NK-92 treated with Interleukin-12 subunit alpha and Interleukin-12 subunit beta, amount 100 ng/mL, for 24 hours (cell line): ENCODE measurements at regions not wholly inside any gene's neighbourhood (a gene's known extent, or its start where the extent isn't known, plus 50 kb on each side); places are given as distances from the start of the nearest gene placed in this dataset.
A peak's percentile ranks its signal among the peaks of the same experiment; 100 is the strongest.
"Not testable (repeated sequence)": the region's sequence is repeated elsewhere in the genome, so short reads cannot be mapped to it uniquely, and the experiment has no call there.

ENCODE experiments used
- DNase-seq: peaks from one replicate; lab custom pipeline; 2025; lab: John Stamatoyannopoulos, UW

- no peak for DNase-seq
These were observed 81.1 kb downstream of the ARL6IP4 start for GRCh38 chr12:123061441-123062205.

DNA sequence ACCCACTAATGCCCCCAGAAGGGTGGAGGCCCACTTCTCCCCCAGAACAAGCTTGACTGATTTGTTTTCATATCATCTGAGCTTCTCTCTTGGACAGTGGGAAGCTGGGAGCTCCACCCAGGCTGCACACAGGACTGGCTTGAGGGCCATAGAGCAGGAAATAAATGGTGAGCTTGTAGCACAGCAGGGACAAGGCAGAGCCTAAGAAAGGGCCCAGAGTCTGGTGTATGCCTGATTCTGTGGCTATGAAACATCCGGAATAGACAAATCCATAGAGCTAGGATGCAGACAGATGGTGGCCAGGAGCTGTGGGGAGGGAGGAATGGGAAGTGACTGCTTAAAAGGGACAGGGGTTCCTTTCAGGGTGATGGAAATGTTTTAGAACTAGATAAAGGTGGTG lies 79.0 kb downstream of the ARL6IP4 start:
- no peak for DNase-seq

GRCh38 chr12:123058980-123059379 lies 78.5 kb downstream of the ARL6IP4 start:
- no peak for DNase-seq

DNA sequence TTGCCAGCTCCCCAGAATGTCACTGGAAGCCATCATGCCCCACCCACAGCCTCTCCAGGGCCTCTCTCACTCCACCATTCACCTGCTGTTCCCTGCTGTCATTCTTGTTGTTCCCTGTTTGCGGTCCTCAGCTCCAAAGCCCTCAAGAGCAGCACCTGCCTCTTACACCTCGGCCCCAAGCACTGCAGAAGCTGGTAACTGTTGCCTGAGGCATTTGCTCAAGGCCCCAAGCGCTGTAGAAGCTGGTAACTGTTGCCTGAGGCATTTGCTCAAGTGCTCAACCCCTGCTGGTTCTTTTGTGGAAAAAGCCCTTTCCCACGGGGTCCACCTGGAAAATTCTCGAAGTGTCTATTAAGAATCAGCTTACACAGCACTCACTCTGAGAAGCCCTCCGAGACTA lies 78.0 kb downstream of the ARL6IP4 start:
- DNase-seq = no peak

GRCh38 chr12:123057513-123058265 lies 77.2 kb downstream of the ARL6IP4 start:
- DNase-seq = no peak

- DNase-seq = no peak
These were observed 76.2 kb downstream of the ARL6IP4 start for GRCh38 chr12:123056709-123057108.

- no peak for DNase-seq
These were observed 75.6 kb downstream of the ARL6IP4 start for GRCh38 chr12:123056053-123056452.

DNA sequence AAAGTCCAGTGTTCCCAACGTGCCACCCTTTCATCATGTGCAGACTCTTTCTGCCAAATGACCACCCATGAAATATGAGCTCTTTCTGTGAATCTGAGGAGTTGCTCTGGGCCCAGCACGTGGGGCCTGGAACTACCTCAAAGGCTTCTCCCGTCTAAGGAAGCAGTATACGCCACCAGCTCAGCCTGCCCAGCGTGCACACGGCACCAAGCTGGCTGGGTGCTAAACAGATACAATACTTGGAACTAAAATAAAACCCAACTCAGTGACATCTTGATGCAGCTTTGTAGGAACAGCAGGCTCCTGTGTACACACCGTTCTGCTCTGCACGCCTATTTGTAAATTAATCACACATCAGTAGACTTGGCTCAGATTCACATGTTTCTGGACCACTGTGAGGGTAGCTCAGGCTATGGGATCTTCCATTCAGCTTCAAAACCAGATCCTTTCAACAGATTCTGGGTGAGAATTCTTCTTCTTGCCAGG lies 74.8 kb downstream of the ARL6IP4 start:
- no peak for DNase-seq

DNA sequence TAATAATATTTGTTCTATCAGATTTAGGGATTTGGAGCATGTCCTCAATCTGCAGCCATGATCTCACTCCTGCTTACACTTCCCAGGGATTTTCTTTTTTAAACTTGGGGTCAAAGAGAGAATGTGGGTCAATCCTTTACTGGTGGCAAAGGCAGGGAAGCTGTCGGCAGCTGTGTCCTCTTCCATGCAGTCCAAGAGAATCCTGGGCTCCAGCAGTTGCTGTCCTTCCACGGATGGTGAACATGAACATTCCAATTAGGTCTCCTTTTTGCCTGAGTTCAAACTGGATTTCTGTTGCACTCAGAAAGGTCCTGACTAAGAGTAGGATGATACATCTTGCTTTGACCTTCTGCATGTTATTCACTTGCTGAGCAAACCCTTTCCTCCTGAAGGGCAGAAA lies 73.9 kb downstream of the ARL6IP4 start:
- DNase-seq = no peak

DNA sequence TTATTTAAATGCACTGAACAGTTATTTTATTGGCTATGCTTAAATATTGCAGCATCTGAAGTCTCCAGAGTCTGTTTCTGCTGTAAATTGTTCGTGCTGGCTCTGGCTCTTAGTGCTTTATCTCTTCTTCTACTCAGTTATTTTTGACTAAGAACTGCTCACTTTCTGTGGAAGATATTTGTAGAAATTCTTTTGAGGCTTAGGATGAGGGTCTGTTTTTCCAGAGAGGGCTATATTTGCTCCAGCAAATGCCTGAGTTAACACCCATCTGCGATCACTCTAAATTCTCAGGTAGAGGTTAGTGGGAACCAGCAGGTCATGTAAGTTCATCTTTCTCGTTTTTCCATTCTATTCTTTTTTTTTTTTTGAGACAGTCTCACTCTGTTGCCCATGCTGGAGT lies 71.1 kb downstream of the ARL6IP4 start:
- DNase-seq = no peak

- peak; percentile 27 for DNase-seq
These were observed 70.4 kb downstream of the ARL6IP4 start for GRCh38 chr12:123050913-123051312.

- peak; percentile 19 for DNase-seq
These were observed 69.9 kb downstream of the ARL6IP4 start for GRCh38 chr12:123050331-123050831.

- DNase-seq = no peak
These were observed 69.1 kb downstream of the ARL6IP4 start for GRCh38 chr12:123049398-123050240.

- not testable (repeated sequence) for DNase-seq
These were observed 67.4 kb downstream of the ARL6IP4 start for GRCh38 chr12:123047892-123048291.

- no peak for DNase-seq
These were observed 66.8 kb downstream of the ARL6IP4 start for GRCh38 chr12:123047289-123047688.

DNA sequence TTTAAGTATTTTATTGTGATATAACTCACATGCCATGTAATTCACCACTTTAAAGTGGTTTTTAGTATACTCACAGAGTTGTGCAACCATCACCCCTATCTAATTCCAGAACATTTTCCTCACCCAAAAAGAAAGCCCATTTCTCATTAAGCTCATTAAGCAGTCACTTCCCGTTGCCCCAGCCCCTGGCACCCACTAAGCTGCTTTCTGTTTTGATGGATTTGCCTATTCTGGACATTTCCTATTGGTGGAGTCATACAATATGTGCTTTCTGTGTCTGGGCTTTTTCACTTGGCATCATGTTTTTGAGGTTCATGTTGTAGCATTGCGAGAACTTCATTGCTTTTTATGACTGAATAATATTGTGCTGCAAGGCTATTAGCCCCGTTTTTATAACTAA lies 66.0 kb downstream of the ARL6IP4 start:
- DNase-seq = no peak

GRCh38 chr12:123045678-123046077 lies 65.2 kb downstream of the ARL6IP4 start:
- DNase-seq = no peak

DNA sequence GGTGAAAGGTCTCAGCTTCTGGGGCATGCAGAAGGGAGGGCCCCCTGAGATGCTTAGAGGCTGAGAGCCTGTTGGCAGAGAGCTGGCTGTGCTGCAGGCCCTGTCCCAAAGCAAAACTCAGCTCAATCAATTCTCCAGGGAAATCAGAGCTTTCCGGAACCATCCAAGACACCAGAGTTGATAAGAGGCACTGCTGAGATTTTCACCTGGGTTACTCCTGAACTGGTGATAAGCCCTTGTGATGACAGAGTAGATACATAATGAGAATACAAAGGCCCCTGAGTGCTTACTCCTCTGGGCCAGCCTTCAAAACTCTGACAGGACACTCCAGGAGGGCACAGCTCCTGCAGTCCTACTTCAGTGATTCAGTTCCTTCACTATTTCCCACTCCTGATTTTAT lies 63.9 kb downstream of the ARL6IP4 start:
- no peak for DNase-seq

GRCh38 chr12:123043536-123044001 lies 63.1 kb downstream of the ARL6IP4 start:
- peak; percentile 44 for DNase-seq

DNA sequence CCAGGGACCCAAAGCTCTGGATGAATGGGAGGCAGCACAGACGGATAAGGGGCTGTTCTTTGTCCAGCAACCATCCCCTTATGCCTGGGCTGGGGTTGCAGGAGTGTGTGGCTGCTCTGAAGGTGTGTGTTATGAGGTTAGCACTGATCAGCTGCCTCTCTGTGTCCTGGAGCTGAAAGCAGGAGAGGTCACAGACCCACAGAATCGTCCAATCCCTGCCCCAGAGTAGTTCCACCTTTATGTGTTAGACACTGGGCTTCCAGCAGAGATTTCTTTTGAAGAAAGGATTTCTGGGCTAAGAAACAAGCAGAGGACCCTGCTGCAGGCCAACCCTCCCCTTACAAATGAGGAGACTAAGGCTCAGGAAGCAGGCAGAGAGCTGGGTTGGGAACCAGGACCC lies 62.4 kb downstream of the ARL6IP4 start:
- no peak for DNase-seq

- DNase-seq = no peak
These were observed 61.6 kb downstream of the ARL6IP4 start for GRCh38 chr12:123041811-123042655.
